Spleen (tissue), 7 donors: ENCODE measurements at regions not wholly inside any gene's neighbourhood (a gene's known extent, or its start where the extent isn't known, plus 50 kb on each side); places are given as distances from the start of the nearest gene placed in this dataset.

Experiments
- POLR2A ChIP-seq, 3 donors: fragments of 450-650 bp; IDR thresholded peaks; one replicate each; pipeline ENCODE4 v1.5.1; 2017; ENCODE audit warnings: antibody characterized with exemption in 3 of 3, mild to moderate bottlenecking in 1 of 3
- POLR2AphosphoS5 ChIP-seq, 3 donors: sonication (generic); formaldehyde crosslinking; IDR thresholded peaks; one replicate each; pipeline ENCODE4 v1.5.1; 2017; ENCODE audit warnings: antibody characterized with exemption in 3 of 3
- TF ChIP-seq, protein P1 (sequence below), 11 experiments: fragments of 200-600 bp in 7 of 11; fragments of 450-650 bp in 4 of 11; sonication (generic) in 4 of 11; IDR thresholded peaks in 8 of 11; conservative IDR thresholded peaks in 3 of 11; 1 replicate in 7 of 11; 2 replicates in 4 of 11; pipeline versions ENCODE4 v1.4.0 to v1.8.0; 2016 to 2021; ENCODE audit warnings: antibody characterized with exemption in 11 of 11, inconsistent platforms in 4 of 11, mild to moderate bottlenecking in 1 of 11
- donor health status: DM: no; HTN: no; CAD: no; lungs with moderate emphysema.
- donor health status: DM: no; HTN: no; CAD: no.
- donor health status: DM: no; HTN: no; CAD: no.

DNA sequence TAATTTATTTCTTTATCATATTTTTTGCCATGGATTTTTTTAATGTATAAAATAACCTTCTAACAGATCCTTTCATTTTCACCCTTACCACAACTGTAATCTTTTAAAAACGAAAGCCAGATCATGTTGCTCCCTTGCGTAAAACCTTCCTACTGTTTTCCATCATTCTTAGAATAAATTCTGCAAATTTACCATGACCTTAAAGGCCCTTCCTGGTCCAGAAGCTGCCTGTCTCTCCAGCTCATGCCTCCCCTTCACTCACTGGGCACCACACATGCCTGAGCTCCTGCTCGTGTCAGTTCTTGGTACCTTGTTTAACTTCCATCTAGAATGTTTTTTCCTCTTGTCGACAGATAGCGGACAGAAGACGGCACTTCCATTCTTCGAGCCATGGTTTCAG is 245.0 kb upstream of the CDH5 start:
- TF ChIP-seq, protein P1, sequence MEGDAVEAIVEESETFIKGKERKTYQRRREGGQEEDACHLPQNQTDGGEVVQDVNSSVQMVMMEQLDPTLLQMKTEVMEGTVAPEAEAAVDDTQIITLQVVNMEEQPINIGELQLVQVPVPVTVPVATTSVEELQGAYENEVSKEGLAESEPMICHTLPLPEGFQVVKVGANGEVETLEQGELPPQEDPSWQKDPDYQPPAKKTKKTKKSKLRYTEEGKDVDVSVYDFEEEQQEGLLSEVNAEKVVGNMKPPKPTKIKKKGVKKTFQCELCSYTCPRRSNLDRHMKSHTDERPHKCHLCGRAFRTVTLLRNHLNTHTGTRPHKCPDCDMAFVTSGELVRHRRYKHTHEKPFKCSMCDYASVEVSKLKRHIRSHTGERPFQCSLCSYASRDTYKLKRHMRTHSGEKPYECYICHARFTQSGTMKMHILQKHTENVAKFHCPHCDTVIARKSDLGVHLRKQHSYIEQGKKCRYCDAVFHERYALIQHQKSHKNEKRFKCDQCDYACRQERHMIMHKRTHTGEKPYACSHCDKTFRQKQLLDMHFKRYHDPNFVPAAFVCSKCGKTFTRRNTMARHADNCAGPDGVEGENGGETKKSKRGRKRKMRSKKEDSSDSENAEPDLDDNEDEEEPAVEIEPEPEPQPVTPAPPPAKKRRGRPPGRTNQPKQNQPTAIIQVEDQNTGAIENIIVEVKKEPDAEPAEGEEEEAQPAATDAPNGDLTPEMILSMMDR (IDR thresholded peaks at IDR 0.05 in 8 of 11, conservative IDR thresholded peaks at IDR 0.05 in 3 of 11): no peak
- TF ChIP-seq POLR2A (IDR thresholded peaks at IDR 0.05): no peak
- TF ChIP-seq POLR2AphosphoS5 (IDR thresholded peaks at IDR 0.05): no peak
